Nephron (organoid): ENCODE measurements at regions not wholly inside any gene's neighbourhood (a gene's known extent, or its start where the extent isn't known, plus 50 kb on each side); places are given as distances from the start of the nearest gene placed in this dataset.

ENCODE experiments used
- H3K27ac Mint-ChIP-seq, 3 experiments: 2 replicates each; pipeline ENCODE4 v1.8.0; 2020; ENCODE audit warnings: mixed read lengths in 3 of 3, mild to moderate bottlenecking in 2 of 3, moderate library complexity in 1 of 3
- H3K27me3 Mint-ChIP-seq: 2 replicates; pipeline ENCODE4 v1.8.0; 2021; ENCODE audit warnings: low read depth, mild to moderate bottlenecking, moderate library complexity, mixed read lengths
- H3K36me3 Mint-ChIP-seq: 2 replicates; pipeline ENCODE4 v1.8.0; 2020; ENCODE audit warnings: low read depth, mixed read lengths
- H3K4me1 Mint-ChIP-seq: 2 replicates; pipeline ENCODE4 v1.8.0; 2020; ENCODE audit warnings: mixed read lengths
- H3K4me3 Mint-ChIP-seq, 3 experiments: 2 replicates each; pipeline ENCODE4 v1.8.0; 2020; ENCODE audit warnings: mild to moderate bottlenecking in 3 of 3, mixed read lengths in 3 of 3, moderate library complexity in 2 of 3
- H3K9me3 Mint-ChIP-seq: 2 replicates; pipeline ENCODE4 v1.8.0; 2020; ENCODE audit warnings: mixed read lengths
- TF ChIP-seq, protein P1 (sequence below), 3 experiments: fragments of 200-600 bp; sonication (generic); IDR thresholded peaks; one replicate each; pipeline ENCODE4 v1.5.0; 2021; ENCODE audit warnings: antibody characterized with exemption in 3 of 3; ENCODE audit not compliant: unreplicated experiment in 3 of 3

DNA sequence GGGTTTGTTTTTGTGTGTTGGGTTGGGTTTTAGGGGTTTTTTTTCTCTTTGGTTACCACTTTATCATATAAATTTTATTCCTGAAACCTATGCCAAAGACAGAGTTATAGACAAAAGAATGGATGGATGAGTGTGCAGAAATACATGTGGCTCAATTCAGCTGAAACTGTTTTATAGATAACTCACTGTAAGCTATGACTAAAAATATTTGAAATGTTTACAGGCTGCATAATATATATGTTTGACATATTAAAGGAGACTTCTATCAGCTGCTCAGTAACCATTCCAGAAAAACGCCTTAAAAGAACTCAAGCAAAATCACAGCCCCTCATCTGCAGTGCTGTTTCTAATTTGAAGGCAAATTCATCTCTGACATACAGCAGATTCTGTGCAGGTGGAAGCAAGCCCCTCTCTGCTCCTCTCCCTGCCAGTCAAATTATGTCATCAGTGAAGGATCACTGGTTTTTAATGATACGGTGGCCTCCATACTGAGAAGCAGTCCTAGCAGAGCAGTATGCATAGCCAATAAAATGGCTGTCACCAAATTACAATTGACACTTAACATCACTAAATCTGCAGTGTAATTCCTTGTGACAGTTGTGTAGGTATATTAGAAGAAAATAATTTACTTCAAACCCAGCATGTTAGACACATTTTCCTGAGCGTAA is 301.6 kb downstream of the NR2F1-AS1 start:
- Mint-ChIP-seq H3K4me1 (peaks cover 21% of the 10 kb centered on the region), H3K36me3 (no peaks in the 10 kb centered on the region), H3K4me3 (no peak overlapping the region), H3K9me3 (no peaks in the 10 kb centered on the region), H3K27ac (peak overlapping the region in 2 of 3 experiments; percentile 20 to 49), H3K27me3 (no peaks in the 10 kb centered on the region)
- TF ChIP-seq, protein P1, sequence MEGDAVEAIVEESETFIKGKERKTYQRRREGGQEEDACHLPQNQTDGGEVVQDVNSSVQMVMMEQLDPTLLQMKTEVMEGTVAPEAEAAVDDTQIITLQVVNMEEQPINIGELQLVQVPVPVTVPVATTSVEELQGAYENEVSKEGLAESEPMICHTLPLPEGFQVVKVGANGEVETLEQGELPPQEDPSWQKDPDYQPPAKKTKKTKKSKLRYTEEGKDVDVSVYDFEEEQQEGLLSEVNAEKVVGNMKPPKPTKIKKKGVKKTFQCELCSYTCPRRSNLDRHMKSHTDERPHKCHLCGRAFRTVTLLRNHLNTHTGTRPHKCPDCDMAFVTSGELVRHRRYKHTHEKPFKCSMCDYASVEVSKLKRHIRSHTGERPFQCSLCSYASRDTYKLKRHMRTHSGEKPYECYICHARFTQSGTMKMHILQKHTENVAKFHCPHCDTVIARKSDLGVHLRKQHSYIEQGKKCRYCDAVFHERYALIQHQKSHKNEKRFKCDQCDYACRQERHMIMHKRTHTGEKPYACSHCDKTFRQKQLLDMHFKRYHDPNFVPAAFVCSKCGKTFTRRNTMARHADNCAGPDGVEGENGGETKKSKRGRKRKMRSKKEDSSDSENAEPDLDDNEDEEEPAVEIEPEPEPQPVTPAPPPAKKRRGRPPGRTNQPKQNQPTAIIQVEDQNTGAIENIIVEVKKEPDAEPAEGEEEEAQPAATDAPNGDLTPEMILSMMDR (IDR thresholded peaks at IDR 0.05; ENCODE audit: unreplicated experiment in 3 of 3), result no peak

DNA sequence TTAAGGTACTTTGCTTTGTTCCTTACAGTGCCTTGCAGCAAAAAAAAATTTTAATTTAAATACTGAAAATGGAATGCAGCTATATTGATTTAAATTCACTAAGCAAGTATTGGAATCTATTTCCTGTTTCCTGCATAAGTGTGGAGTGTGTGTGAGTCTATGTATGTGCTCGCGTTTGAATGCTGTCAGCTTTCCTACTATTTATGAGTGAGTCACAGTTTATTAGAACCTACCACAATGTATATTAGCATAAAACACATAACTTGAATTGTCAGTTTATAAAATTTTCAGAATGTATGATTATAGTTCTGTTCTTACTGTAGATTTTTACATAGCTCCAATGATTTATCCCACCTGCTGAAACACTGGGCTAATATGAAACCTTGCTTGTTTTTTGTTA is 302.1 kb downstream of the NR2F1-AS1 start:
- Mint-ChIP-seq H3K4me3 (no peak overlapping the region), H3K4me1 (peaks cover 27% of the 10 kb centered on the region), H3K36me3 (no peaks in the 10 kb centered on the region), H3K9me3 (no peaks in the 10 kb centered on the region), H3K27ac (peak overlapping the region in 2 of 3 experiments; percentile 20 to 49), H3K27me3 (no peaks in the 10 kb centered on the region)
- TF ChIP-seq, protein P1 (IDR thresholded peaks at IDR 0.05; ENCODE audit: unreplicated experiment in 3 of 3), result no peak

DNA sequence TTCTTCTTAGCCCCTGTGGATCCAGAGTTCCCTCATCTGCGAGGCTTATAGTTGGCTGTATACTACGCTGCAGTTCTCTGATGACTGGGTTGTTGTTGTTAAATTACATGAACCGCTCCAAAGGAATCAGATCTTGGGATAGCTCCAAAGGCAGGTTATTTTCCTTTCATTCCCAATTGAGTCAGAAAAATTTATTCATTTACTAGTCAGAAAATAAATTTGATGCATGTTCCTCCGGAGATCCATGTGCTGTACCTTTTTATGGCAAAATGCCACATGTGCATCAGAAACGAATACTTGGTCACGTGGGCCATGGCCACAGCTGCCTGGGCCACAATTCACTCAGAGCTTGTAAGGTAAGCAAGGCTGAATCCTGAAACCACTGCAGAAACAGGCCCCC is 304.0 kb downstream of the NR2F1-AS1 start:
- H3K4me1 Mint-ChIP-seq, result peaks cover 27% of the 10 kb centered on the region
- no peaks in the 10 kb centered on the region for H3K9me3 Mint-ChIP-seq
- H3K27me3 Mint-ChIP-seq, result no peaks in the 10 kb centered on the region
- no peak overlapping the region for H3K27ac Mint-ChIP-seq
- TF ChIP-seq, protein P1 (IDR thresholded peaks at IDR 0.05; ENCODE audit: unreplicated experiment in 3 of 3), result no peak
- no peaks in the 10 kb centered on the region for H3K36me3 Mint-ChIP-seq
- H3K4me3 Mint-ChIP-seq, result no peak overlapping the region

DNA sequence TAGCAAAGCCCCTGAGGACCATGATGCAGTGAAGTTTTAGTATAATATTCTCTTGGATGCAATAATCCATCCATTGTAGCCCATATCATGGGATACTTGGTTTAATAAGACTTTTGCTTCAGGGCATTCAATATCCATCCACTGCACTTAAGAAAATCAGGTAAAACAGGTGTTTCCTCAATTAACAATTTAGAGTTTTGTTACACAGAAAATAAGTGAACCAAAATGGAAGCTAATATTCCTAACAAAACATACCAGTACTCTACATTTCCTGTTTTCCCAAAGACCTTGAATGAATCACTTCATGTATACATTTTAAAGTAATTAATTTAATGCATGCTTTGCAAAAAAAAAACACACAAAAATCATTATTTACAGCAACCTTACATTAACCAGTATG is 305.6 kb downstream of the NR2F1-AS1 start:
- H3K36me3 Mint-ChIP-seq, result no peaks in the 10 kb centered on the region
- no peaks in the 10 kb centered on the region for H3K27me3 Mint-ChIP-seq
- no peak overlapping the region for H3K4me3 Mint-ChIP-seq
- peaks cover 27% of the 10 kb centered on the region for H3K4me1 Mint-ChIP-seq
- no peaks in the 10 kb centered on the region for H3K9me3 Mint-ChIP-seq
- no peak overlapping the region for H3K27ac Mint-ChIP-seq
- TF ChIP-seq, protein P1 (IDR thresholded peaks at IDR 0.05; ENCODE audit: unreplicated experiment in 3 of 3), result no peak

DNA sequence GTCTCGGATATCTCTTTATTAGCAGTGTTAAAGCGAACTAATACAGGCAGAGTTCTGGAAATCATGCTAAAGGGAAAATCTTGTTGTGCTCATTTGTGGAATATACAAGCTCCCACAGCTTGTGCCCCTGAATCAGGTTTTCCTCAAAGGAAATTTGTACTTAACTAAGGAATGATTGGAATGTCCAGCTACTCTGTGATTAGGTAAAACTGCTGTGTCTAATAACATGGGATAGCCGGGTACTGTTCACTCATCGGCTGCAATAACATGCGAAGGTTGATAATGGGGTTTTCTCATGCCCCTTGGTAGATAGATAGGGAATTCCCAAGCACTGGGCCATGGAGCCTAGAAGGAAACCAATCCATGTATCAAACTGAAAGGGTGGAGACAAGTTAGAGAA is 306.7 kb downstream of the NR2F1-AS1 start:
- TF ChIP-seq, protein P1 (IDR thresholded peaks at IDR 0.05; ENCODE audit: unreplicated experiment in 3 of 3), result no peak
- Mint-ChIP-seq H3K27ac (peak overlapping the region; percentile 75 to 78 (median 77)), H3K27me3 (no peaks in the 10 kb centered on the region), H3K4me1 (peaks cover 20% of the 10 kb centered on the region), H3K36me3 (no peaks in the 10 kb centered on the region), H3K9me3 (peaks cover 3% of the 10 kb centered on the region), H3K4me3 (no peak overlapping the region)

DNA sequence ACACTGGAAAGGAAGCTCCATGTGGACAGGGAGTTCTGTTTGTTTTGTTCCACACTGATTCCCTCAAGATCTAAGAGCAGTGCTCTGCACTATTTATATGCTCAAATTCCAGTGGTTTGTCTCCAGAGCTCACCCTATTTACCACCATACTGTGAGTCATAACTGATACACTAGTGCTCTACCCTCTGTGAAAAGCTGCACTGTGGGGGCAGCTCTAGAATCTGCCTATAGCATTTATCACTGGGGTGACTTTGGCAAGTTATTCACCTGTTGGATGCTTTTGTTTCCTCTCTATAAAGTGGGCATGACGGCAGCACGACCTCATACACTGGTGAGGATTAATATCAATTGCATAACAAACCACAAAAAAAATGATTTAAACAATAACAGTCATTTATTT is 307.8 kb downstream of the NR2F1-AS1 start:
- no peak overlapping the region for H3K27ac Mint-ChIP-seq
- H3K27me3 Mint-ChIP-seq, result no peaks in the 10 kb centered on the region
- H3K4me1 Mint-ChIP-seq, result peaks cover 13% of the 10 kb centered on the region
- TF ChIP-seq, protein P1 (IDR thresholded peaks at IDR 0.05; ENCODE audit: unreplicated experiment in 3 of 3), result no peak
- no peak overlapping the region for H3K4me3 Mint-ChIP-seq
- peaks cover 4% of the 10 kb centered on the region for H3K36me3 Mint-ChIP-seq
- H3K9me3 Mint-ChIP-seq, result peaks cover 7% of the 10 kb centered on the region
